HL-60 (cell line): ENCODE measurements at regions not wholly inside any gene's neighbourhood (a gene's known extent, or its start where the extent isn't known, plus 50 kb on each side); places are given as distances from the start of the nearest gene placed in this dataset.

Experiments used
- GABPA ChIP-seq: IDR thresholded peaks from 2 replicates; pipeline ENCODE4 v1.6.1; 2012; ENCODE audit warnings: low read depth
- POLR2AphosphoS5 ChIP-seq: IDR thresholded peaks from 2 replicates; pipeline ENCODE4 v1.6.1; 2012; ENCODE audit warnings: low read depth
- TF ChIP-seq, protein P1 (sequence below): IDR thresholded peaks from one replicate; pipeline ENCODE4 v1.5.1; 2011; ENCODE audit warnings: low read length, control low read depth, inconsistent platforms; ENCODE audit not compliant: insufficient read depth
- TF ChIP-seq, protein P2 (sequence below): IDR thresholded peaks from 2 replicates; pipeline ENCODE4 v1.6.1; 2012; ENCODE audit warnings: low read depth; ENCODE audit not compliant: insufficient replicate concordance

DNA sequence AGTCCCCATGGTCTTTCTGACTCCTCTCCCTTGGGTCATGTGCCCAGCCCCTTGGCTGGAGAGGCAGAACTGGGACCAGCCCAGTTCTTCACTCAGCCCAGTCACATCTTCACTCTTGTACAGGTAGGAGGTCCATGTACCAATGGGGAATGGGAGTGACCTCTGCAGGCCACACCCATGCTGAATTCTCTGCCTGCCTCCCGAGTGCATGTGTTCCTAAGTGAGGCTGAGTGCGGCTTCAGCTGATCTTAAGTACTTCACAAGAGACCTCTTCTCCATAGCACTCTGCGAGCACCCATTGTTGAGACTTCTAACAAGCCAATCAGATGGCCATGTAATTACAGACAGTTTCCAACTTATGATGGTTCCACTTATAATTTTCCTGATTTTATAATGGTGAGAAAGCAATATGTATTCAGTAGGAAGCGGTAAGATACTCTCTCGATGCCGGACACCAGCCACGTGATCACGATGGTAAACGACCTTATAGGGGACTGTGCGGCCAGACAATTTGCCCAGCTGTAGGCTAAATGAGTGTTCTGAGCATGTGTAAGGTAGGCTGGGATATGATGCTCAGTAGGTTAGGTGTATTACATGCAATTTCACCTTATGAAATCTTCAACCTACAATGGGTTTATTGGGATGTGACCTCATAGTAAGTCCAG, 112.1 kb downstream of the KLF13 start:
- TF ChIP-seq, protein P1, sequence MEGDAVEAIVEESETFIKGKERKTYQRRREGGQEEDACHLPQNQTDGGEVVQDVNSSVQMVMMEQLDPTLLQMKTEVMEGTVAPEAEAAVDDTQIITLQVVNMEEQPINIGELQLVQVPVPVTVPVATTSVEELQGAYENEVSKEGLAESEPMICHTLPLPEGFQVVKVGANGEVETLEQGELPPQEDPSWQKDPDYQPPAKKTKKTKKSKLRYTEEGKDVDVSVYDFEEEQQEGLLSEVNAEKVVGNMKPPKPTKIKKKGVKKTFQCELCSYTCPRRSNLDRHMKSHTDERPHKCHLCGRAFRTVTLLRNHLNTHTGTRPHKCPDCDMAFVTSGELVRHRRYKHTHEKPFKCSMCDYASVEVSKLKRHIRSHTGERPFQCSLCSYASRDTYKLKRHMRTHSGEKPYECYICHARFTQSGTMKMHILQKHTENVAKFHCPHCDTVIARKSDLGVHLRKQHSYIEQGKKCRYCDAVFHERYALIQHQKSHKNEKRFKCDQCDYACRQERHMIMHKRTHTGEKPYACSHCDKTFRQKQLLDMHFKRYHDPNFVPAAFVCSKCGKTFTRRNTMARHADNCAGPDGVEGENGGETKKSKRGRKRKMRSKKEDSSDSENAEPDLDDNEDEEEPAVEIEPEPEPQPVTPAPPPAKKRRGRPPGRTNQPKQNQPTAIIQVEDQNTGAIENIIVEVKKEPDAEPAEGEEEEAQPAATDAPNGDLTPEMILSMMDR, result no peak
- TF ChIP-seq GABPA, result no peak
- no peak for TF ChIP-seq POLR2AphosphoS5
- TF ChIP-seq, protein P2, sequence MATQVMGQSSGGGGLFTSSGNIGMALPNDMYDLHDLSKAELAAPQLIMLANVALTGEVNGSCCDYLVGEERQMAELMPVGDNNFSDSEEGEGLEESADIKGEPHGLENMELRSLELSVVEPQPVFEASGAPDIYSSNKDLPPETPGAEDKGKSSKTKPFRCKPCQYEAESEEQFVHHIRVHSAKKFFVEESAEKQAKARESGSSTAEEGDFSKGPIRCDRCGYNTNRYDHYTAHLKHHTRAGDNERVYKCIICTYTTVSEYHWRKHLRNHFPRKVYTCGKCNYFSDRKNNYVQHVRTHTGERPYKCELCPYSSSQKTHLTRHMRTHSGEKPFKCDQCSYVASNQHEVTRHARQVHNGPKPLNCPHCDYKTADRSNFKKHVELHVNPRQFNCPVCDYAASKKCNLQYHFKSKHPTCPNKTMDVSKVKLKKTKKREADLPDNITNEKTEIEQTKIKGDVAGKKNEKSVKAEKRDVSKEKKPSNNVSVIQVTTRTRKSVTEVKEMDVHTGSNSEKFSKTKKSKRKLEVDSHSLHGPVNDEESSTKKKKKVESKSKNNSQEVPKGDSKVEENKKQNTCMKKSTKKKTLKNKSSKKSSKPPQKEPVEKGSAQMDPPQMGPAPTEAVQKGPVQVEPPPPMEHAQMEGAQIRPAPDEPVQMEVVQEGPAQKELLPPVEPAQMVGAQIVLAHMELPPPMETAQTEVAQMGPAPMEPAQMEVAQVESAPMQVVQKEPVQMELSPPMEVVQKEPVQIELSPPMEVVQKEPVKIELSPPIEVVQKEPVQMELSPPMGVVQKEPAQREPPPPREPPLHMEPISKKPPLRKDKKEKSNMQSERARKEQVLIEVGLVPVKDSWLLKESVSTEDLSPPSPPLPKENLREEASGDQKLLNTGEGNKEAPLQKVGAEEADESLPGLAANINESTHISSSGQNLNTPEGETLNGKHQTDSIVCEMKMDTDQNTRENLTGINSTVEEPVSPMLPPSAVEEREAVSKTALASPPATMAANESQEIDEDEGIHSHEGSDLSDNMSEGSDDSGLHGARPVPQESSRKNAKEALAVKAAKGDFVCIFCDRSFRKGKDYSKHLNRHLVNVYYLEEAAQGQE, result no peak
